ENCODE measurements at regions not wholly inside any gene's neighbourhood (a gene's known extent, or its start where the extent isn't known, plus 50 kb on each side); places are given as distances from the start of the nearest gene placed in this dataset.
"Not testable (repeated sequence)": the region's sequence is repeated elsewhere in the genome, so short reads cannot be mapped to it uniquely, and the experiment has no call there.

DNA sequence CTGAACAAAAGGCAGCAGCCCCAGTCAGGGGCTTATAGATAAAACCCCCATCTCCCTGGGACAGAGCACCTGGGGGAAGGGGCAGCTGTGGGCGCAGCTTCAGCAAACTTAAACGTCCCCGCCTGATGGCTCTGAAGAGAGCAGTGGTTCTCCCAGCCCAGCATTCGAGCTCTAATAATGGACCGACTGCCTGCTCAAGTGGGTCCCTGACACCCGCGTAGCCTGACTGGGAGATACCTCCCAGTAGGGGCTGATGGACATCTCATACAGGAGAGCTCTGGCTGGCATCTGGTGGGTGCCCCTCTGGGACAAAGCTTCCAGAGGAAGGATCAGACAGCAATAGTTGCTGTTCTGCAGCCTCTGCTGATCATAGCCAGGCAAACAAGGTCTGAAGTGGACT is 172.1 kb downstream of the CRPPA start:
- H2BK120ac ChIP-seq (ENCODE audit: low read depth, low read length); H3K4me3 ChIP-seq (ENCODE audit: insufficient read depth, low read depth, low read length); H3K4me1 ChIP-seq (ENCODE audit: control insufficient read depth, insufficient read depth, low read length); H3K4me2 ChIP-seq (ENCODE audit: low read depth, low read length); H3K9me3 ChIP-seq (ENCODE audit: control insufficient read depth, insufficient read depth, low read length); BruUV-seq (replicated peaks); H2BK15ac ChIP-seq (ENCODE audit: low read depth, low read length); H2AK5ac ChIP-seq (ENCODE audit: low read depth, low read length); H2AK9ac ChIP-seq (replicated peaks; ENCODE audit: low read depth, low read length, poor library complexity); H3K4ac ChIP-seq (ENCODE audit: low read depth, low read length); CTCF ChIA-PET; H4K91ac ChIP-seq (ENCODE audit: insufficient read depth, low read depth, low read length); POLR2A ChIA-PET (ENCODE audit: unreplicated experiment); H3K23ac ChIP-seq (ENCODE audit: low read depth, low read length); H3K18ac ChIP-seq (ENCODE audit: low read depth, low read length); H3K27me3 ChIP-seq (ENCODE audit: control insufficient read depth, insufficient read depth, low read length); H4K5ac ChIP-seq (ENCODE audit: low read depth, low read length); H2AFZ ChIP-seq (replicated peaks; ENCODE audit: low read length, poor library complexity); H2BK5ac ChIP-seq (ENCODE audit: low read depth, low read length, poor library complexity, severe bottlenecking); H3K9ac ChIP-seq (ENCODE audit: low read depth, low read length); intact Hi-C loops (cut with micrococcal nuclease); H3K56ac ChIP-seq (ENCODE audit: extremely low read depth, insufficient read depth, low read length); H4K20me1 ChIP-seq (ENCODE audit: insufficient read depth, low read length); dilution Hi-C loops (cut with HindIII; ENCODE audit: low sequenced_read_pairs, unreplicated experiment); H3K36me3 ChIP-seq (ENCODE audit: control insufficient read depth, insufficient read depth, low read length); H3K14ac ChIP-seq (replicated peaks; ENCODE audit: low read depth, low read length); H2BK20ac ChIP-seq (ENCODE audit: low read depth, low read length); H4K8ac ChIP-seq (ENCODE audit: low read depth in 2 of 2, low read length in 2 of 2); H3K9me1 ChIP-seq (ENCODE audit: insufficient read depth, low read length); H3K27ac ChIP-seq (ENCODE audit: insufficient read depth, low read length); DNase-seq; ATAC-seq (ENCODE audit: low read depth); in situ Hi-C loops (cut with MboI; ENCODE audit: low sequenced_read_pairs); H3K79me1 ChIP-seq (ENCODE audit: low read depth in 1 of 2, low read length in 2 of 2): not testable (repeated sequence)
- 93% methylated on average over 3 of the region's 7 CpGs; no CpG with 5 or more reads in 1 of the 2 experiments for WGBS, 2 experiments (ENCODE audit: extremely low coverage in 2 of 2, insufficient read length in 1 of 2)

- ATAC-seq (ENCODE audit: low read depth); CTCF ChIA-PET; H2BK5ac ChIP-seq (ENCODE audit: low read depth, low read length, poor library complexity, severe bottlenecking); H2BK120ac ChIP-seq (ENCODE audit: low read depth, low read length); H3K4me1 ChIP-seq (ENCODE audit: control insufficient read depth, insufficient read depth, low read length); H3K23ac ChIP-seq (ENCODE audit: low read depth, low read length); H3K9me3 ChIP-seq (ENCODE audit: control insufficient read depth, insufficient read depth, low read length); H4K91ac ChIP-seq (ENCODE audit: insufficient read depth, low read depth, low read length); H3K56ac ChIP-seq (ENCODE audit: extremely low read depth, insufficient read depth, low read length); BruUV-seq (replicated peaks); H3K4ac ChIP-seq (ENCODE audit: low read depth, low read length); H3K27ac ChIP-seq (ENCODE audit: insufficient read depth, low read length); H4K5ac ChIP-seq (ENCODE audit: low read depth, low read length); H2BK15ac ChIP-seq (ENCODE audit: low read depth, low read length); intact Hi-C loops (cut with micrococcal nuclease); H3K4me2 ChIP-seq (ENCODE audit: low read depth, low read length); H3K27me3 ChIP-seq (ENCODE audit: control insufficient read depth, insufficient read depth, low read length); H2AK9ac ChIP-seq (replicated peaks; ENCODE audit: low read depth, low read length, poor library complexity); H3K9me1 ChIP-seq (ENCODE audit: insufficient read depth, low read length); H3K18ac ChIP-seq (ENCODE audit: low read depth, low read length); H4K20me1 ChIP-seq (ENCODE audit: insufficient read depth, low read length); H2BK20ac ChIP-seq (ENCODE audit: low read depth, low read length); H3K36me3 ChIP-seq (ENCODE audit: control insufficient read depth, insufficient read depth, low read length); H2AK5ac ChIP-seq (ENCODE audit: low read depth, low read length); H4K8ac ChIP-seq (ENCODE audit: low read depth in 2 of 2, low read length in 2 of 2); in situ Hi-C loops (cut with MboI; ENCODE audit: low sequenced_read_pairs); H2AFZ ChIP-seq (replicated peaks; ENCODE audit: low read length, poor library complexity); DNase-seq; H3K14ac ChIP-seq (replicated peaks; ENCODE audit: low read depth, low read length); H3K79me1 ChIP-seq (ENCODE audit: low read depth in 1 of 2, low read length in 2 of 2); H3K4me3 ChIP-seq (ENCODE audit: insufficient read depth, low read depth, low read length); H3K9ac ChIP-seq (ENCODE audit: low read depth, low read length); dilution Hi-C loops (cut with HindIII; ENCODE audit: low sequenced_read_pairs, unreplicated experiment); POLR2A ChIA-PET (ENCODE audit: unreplicated experiment): not testable (repeated sequence)
- WGBS, 2 experiments (ENCODE audit: extremely low coverage in 2 of 2, insufficient read length in 1 of 2), result 100% methylated on average over 3 of the region's 6 CpGs; no CpG with 5 or more reads in 1 of the 2 experiments
These were observed 172.8 kb downstream of the CRPPA start for GRCh38 chr7:16248556-16248955.
